ENCODE measurements at regions not wholly inside any gene's neighbourhood (a gene's known extent, or its start where the extent isn't known, plus 50 kb on each side); places are given as distances from the start of the nearest gene placed in this dataset.
"Not testable (repeated sequence)": the region's sequence is repeated elsewhere in the genome, so short reads cannot be mapped to it uniquely, and the experiment has no call there.

GRCh38 chr10:78606766-78607165, 462.0 kb upstream of the ZMIZ1 start:
- DNase-seq: not testable (repeated sequence)

GRCh38 chr10:78609976-78610375, 458.8 kb upstream of the ZMIZ1 start:
- DNase-seq: no peak

- no peak for DNase-seq
These were observed 455.6 kb upstream of the ZMIZ1 start for GRCh38 chr10:78613132-78613531.

GRCh38 chr10:78614267-78614666, 454.5 kb upstream of the ZMIZ1 start:
- DNase-seq: no peak

- no peak for DNase-seq
These were observed 454.0 kb upstream of the ZMIZ1 start for GRCh38 chr10:78614744-78615143.

GRCh38 chr10:78616125-78616695, 452.6 kb upstream of the ZMIZ1 start:
- no peak for DNase-seq

GRCh38 chr10:78617115-78617514, 451.7 kb upstream of the ZMIZ1 start:
- DNase-seq: no peak

GRCh38 chr10:78617631-78618030, 451.1 kb upstream of the ZMIZ1 start:
- DNase-seq: no peak

GRCh38 chr10:78618050-78618449, 450.7 kb upstream of the ZMIZ1 start:
- DNase-seq: no peak

GRCh38 chr10:78619115-78619851, 449.5 kb upstream of the ZMIZ1 start:
- no peak for DNase-seq

- DNase-seq: no peak
These were observed 448.9 kb upstream of the ZMIZ1 start for GRCh38 chr10:78619896-78620295.

- no peak for DNase-seq
These were observed 447.6 kb upstream of the ZMIZ1 start for GRCh38 chr10:78620985-78621799.

- no peak for DNase-seq
These were observed 445.1 kb upstream of the ZMIZ1 start for GRCh38 chr10:78623578-78624215.

GRCh38 chr10:78624791-78625190, 444.0 kb upstream of the ZMIZ1 start:
- no peak for DNase-seq

- DNase-seq: no peak
These were observed 442.3 kb upstream of the ZMIZ1 start for GRCh38 chr10:78626471-78626870.

GRCh38 chr10:78627254-78627795, 441.4 kb upstream of the ZMIZ1 start:
- DNase-seq: no peak

GRCh38 chr10:78628976-78629375, 439.8 kb upstream of the ZMIZ1 start:
- DNase-seq: no peak

GRCh38 chr10:78629773-78630172, 439.0 kb upstream of the ZMIZ1 start:
- DNase-seq: no peak

- no peak for DNase-seq
These were observed 437.6 kb upstream of the ZMIZ1 start for GRCh38 chr10:78630944-78631838.

- DNase-seq: no peak
These were observed 434.4 kb upstream of the ZMIZ1 start for GRCh38 chr10:78634389-78634815.

- DNase-seq: no peak
These were observed 433.9 kb upstream of the ZMIZ1 start for GRCh38 chr10:78634835-78635234.

GRCh38 chr10:78639629-78640028, 429.1 kb upstream of the ZMIZ1 start:
- no peak for DNase-seq
